ENCODE measurements at regions not wholly inside any gene's neighbourhood (a gene's known extent, or its start where the extent isn't known, plus 50 kb on each side); places are given as distances from the start of the nearest gene placed in this dataset.
"Not testable (repeated sequence)": the region's sequence is repeated elsewhere in the genome, so short reads cannot be mapped to it uniquely, and the experiment has no call there.

- TF ChIP-seq CTCF (conservative IDR thresholded peaks at IDR 0.05 in 1 of 2, IDR thresholded peaks at IDR 0.05 in 1 of 2; ENCODE audit: low read depth in 1 of 2, low read length in 2 of 2); EZH2 (IDR thresholded peaks at IDR 0.05; ENCODE audit: low read length, missing control alignments): not testable (repeated sequence)
Observed at GRCh38 chr9:62532777-62533173, 1342.9 kb downstream of the SPATA31A7 start.

Data from fibroblast of lung (primary cell).